ENCODE measurements at regions not wholly inside any gene's neighbourhood (a gene's known extent, or its start where the extent isn't known, plus 50 kb on each side); places are given as distances from the start of the nearest gene placed in this dataset.
"Not testable (repeated sequence)": the region's sequence is repeated elsewhere in the genome, so short reads cannot be mapped to it uniquely, and the experiment has no call there.

DNA sequence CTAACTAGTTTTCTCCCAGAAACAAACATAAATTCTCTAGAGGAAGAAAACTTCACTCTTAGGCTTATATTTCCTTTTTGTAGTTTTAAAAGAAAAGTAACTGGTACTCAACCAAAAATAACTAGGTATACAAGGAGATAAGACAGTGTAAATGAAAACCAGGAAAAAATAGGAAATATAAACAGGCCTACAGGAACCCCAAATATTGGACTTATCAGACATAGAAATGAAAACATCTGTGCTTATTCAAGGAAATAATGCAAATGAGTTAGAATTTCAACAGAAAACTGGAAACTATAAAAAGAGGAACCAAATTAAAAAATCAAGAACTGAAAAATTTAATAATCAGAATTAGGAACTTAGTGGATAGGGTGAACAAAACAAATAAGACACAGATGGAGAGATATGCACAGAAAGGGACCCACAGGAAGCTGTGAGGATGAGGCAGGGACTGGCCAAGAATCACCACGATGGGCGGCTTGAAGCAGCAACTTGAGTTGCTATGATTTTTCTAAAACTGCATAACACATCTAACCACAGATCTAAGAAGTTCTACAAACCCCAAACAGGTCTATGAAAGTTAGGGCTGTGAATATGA, 67.5 kb upstream of the ACTRT2 start:
- no peak for DNase-seq

- no peak for DNase-seq
Observed at GRCh38 chr1:2955652-2956051, 65.6 kb upstream of the ACTRT2 start.

DNA sequence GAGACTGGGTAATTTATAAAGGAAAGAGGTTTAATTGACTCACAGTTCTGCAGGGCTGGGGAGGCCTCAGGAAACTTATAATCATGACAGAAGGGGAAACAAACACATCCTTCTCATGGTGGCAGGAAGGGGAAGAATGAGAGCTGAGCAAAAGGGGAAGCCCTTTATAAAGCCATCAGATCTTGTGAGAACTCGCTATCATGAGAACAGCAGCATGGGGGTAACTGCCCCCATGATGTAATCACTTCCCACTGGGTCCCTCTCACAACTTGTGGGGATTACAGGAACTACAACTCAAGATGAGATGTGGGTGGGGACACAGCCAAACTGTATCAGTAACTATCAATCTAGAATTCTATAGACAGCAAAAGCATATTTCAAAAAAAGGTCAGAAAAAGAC, 64.7 kb upstream of the ACTRT2 start:
- DNase-seq = no peak

DNA sequence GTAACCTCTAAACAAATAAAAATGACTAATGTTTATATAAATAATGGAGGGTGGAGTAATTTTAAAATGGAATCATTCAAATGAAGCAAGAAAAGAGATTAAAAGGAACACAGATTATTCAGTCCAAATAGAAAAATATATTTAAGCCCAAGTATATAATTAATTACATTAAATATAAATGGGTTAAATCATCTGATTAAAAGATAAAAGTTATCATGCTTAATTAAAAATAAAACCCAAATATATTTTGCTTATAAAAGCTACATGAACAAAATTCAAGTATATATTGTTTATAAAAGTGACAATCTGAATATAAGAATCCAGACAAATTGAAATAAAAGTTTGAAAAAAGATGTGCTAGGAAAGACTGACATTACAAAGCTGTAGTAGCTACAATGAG, 63.9 kb upstream of the ACTRT2 start:
- DNase-seq = no peak

GRCh38 chr1:2959881-2960280, 61.4 kb upstream of the ACTRT2 start:
- not testable (repeated sequence) for DNase-seq

- no peak for DNase-seq
Observed at GRCh38 chr1:2961081-2961480, 60.2 kb upstream of the ACTRT2 start.

GRCh38 chr1:2961661-2962060, 59.6 kb upstream of the ACTRT2 start:
- no peak for DNase-seq

GRCh38 chr1:2962061-2962460, 59.2 kb upstream of the ACTRT2 start:
- DNase-seq = no peak

- no peak for DNase-seq
Observed at GRCh38 chr1:2962541-2962940, 58.7 kb upstream of the ACTRT2 start.

DNA sequence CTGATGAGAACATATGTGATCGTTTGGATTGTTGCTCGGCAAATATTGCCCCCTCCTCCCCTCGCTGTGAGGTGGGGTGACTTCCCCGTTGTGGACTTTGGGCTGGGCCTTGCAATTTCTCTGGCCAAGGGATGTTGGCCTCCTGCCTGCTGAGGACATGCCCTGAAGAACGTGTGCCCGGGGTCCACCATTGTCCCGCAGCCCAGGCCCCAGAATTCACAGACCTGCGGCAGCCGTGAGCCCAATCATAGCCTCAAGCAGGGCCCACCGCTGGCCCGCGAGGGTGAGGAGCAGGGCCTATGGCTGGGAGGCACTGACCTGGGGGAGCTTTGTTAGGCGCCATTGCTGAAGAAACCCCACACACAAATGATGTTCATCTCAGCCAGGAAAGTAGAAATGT, 58.3 kb upstream of the ACTRT2 start:
- no peak for DNase-seq

GRCh38 chr1:2965676-2966075, 55.6 kb upstream of the ACTRT2 start:
- DNase-seq = no peak

DNA sequence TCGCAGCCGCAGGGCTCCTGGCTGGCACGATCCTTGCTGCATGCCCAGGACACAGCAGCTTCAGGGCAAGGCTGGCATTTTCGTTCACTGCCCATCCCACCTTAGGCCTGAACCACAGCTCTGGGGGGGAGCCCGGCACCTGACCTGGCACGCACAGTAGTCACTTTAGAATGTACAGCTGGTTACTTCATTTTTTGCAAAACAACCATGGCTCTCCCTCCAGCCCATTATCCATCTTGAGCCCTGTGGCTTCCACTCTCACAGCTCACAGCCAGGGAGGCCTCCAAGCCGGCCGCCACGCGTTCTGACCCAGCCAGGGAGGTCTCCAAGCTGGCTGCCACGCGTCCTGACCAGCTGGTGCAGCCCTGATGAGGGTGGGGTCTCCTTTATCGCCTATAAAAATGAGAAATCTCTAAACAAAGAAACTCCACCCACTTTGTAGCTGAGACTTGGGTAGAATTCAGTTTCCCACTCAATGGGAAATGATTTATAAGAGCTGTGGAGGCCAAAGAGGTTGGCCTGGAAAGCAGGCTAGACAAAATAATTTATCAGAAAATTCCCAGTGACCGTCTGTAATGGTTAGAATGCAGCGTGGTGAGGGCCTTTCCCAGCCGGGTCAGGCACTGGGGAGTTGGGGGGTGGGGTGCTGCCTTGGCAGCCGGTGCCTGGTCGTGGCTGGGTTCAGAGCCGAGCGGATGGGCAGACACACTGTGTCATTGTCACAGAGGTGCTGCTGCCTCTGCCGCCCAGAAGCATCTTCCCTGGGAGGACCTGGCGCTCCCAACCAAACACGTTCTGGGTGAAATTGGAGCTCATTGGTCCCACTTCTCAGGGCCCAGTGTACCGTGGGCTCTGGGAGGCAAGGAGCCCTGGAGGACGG, 54.6 kb upstream of the ACTRT2 start:
- DNase-seq = no peak

GRCh38 chr1:2967329-2967725, 53.9 kb upstream of the ACTRT2 start:
- no peak for DNase-seq

DNA sequence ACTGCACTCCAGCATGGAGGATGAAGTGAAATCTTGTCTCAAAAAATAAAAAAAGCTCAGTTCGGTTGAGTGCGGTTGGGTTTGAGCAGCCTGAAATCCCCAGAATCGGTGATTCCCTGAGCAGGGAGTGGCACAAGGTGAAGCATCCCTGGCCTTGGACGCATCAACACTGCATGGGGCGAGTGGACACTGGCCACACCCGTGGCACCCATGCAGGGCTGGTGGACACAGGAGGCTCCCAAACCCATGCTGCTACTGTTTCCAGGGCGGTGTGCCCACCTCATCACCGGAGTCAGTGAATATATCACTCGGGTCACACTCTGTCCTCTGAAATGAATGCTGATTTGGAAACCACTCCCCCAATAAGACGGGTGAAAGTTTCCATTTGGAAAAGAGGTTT, 53.4 kb upstream of the ACTRT2 start:
- DNase-seq = no peak

- DNase-seq = no peak
Observed at GRCh38 chr1:2968471-2968881, 52.8 kb upstream of the ACTRT2 start.

GRCh38 chr1:2969011-2969844, 52.0 kb upstream of the ACTRT2 start:
- no peak for DNase-seq

DNA sequence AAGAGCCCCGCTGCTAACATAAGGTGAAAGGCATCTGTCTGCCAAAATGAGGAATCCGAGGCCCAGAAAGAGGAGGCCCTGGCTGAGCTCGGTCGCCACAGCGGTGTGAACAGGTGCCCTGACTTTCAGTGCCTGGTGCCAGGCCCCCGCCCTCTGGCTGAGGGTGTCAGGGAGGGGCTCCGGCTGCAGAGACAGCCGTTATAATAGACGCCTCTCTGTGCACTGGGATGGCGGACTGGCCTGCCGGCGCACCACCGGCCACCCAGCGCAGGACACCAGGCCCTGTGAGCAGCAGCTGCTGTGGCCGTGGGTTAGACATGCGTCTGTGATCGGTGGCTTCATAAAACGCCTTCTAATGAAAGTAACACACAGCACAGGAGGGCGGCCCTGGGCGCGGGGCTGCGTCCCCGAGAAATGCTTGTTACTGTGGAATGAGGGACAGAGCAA, 51.4 kb upstream of the ACTRT2 start:
- DNase-seq = no peak

DNA sequence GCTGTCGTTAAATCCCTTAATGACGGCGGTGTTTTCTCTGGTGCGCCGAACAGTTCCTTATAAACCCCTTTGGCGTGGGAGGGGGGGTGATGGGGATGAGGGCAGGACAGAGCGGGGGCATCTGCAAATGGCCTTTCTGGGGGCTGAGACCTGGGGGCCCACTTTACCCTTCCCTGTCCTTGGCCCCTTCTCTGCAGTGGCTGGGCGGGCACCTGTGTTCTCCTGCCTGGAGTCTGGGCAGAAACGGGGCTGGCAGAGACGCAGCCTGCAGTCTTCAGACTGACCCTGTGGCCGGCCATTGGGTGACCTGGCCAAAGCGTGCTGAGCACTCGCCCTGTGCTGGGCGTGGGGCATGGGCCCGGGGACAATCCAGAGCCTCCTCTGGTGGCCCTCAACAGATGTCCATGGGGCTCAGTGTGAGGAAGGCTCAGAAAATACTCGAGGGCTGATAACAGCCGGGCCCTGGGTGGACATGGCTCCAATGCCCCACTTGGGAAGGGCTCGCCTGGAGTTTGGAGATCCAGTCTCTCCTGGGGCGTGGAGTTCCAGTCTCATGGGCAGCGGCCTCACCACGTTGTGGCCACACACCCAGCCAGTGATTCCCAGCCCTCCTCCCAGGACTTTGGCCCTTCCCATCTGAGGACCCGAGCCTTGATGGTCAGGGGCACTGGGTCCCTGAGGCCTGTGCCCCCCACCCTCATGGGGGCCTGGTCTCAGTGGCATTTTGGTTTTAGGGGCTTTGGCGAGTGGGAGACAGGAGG, 50.8 kb upstream of the ACTRT2 start:
- no peak for DNase-seq

GRCh38 chr1:2971101-2971501, 50.2 kb upstream of the ACTRT2 start:
- DNase-seq = no peak

All from DMS79 treated with DMSO at 0.1 percent for 48 hours (cell line).